Naive thymus-derived CD8-positive, alpha-beta T cell (primary cell): ENCODE measurements at regions not wholly inside any gene's neighbourhood (a gene's known extent, or its start where the extent isn't known, plus 50 kb on each side); places are given as distances from the start of the nearest gene placed in this dataset.

Experiments
- ATAC-seq, 2 donors: fragments of 150-1000 bp; cut with Tn5 transposase in 1 of 2; sonication (Bioruptor Pico), chemical (Tn5 transposase) in 1 of 2; 1 replicate in 1 of 2; 2 replicates in 1 of 2; pipeline ENCODE4 v1.10.0; 2021; ENCODE audit warnings: mild to moderate bottlenecking in 2 of 2, moderate library complexity in 2 of 2
- POLR2A ChIA-PET: fragments of 350-600 bp; sonication (Branson Sonifier 250); formaldehyde crosslinking; loops from one replicate; lab custom pipeline; 2021; ENCODE audit warnings: antibody characterized with exemption; lab: Charles Lee
- DNase-seq, 10 donors: peaks; one replicate each; pipeline versions ENCODE4 v3.0.0 to v3.0.0-alpha.2; 2020 to 2022
- H3K27ac Mint-ChIP-seq, 10 donors: one replicate each; pipeline ENCODE4 v1.8.0; 2020 to 2022; ENCODE audit warnings: mild to moderate bottlenecking in 10 of 10, mixed read lengths in 10 of 10, moderate library complexity in 4 of 10, inconsistent platforms in 1 of 10
- H3K27me3 Mint-ChIP-seq, 5 donors: one replicate each; pipeline ENCODE4 v1.8.0; 2021 to 2022; ENCODE audit warnings: mixed read lengths in 5 of 5
- H3K36me3 Mint-ChIP-seq, 3 donors: one replicate each; pipeline ENCODE4 v1.8.0; 2020 to 2022; ENCODE audit warnings: mixed read lengths in 3 of 3, mild to moderate bottlenecking in 2 of 3, inconsistent platforms in 1 of 3
- H3K4me1 Mint-ChIP-seq, 4 donors: one replicate each; pipeline ENCODE4 v1.8.0; 2021 to 2022; ENCODE audit warnings: mixed read lengths in 4 of 4
- H3K4me3 Mint-ChIP-seq, 10 donors: one replicate each; pipeline ENCODE4 v1.8.0; 2020 to 2022; ENCODE audit warnings: mild to moderate bottlenecking in 10 of 10, mixed read lengths in 10 of 10, moderate library complexity in 6 of 10, inconsistent platforms in 1 of 10
- H3K9me3 Mint-ChIP-seq, 9 donors: one replicate each; pipeline ENCODE4 v1.8.0; 2020 to 2022; ENCODE audit warnings: mixed read lengths in 9 of 9, mild to moderate bottlenecking in 3 of 9, inconsistent platforms in 1 of 9, moderate library complexity in 1 of 9

DNA sequence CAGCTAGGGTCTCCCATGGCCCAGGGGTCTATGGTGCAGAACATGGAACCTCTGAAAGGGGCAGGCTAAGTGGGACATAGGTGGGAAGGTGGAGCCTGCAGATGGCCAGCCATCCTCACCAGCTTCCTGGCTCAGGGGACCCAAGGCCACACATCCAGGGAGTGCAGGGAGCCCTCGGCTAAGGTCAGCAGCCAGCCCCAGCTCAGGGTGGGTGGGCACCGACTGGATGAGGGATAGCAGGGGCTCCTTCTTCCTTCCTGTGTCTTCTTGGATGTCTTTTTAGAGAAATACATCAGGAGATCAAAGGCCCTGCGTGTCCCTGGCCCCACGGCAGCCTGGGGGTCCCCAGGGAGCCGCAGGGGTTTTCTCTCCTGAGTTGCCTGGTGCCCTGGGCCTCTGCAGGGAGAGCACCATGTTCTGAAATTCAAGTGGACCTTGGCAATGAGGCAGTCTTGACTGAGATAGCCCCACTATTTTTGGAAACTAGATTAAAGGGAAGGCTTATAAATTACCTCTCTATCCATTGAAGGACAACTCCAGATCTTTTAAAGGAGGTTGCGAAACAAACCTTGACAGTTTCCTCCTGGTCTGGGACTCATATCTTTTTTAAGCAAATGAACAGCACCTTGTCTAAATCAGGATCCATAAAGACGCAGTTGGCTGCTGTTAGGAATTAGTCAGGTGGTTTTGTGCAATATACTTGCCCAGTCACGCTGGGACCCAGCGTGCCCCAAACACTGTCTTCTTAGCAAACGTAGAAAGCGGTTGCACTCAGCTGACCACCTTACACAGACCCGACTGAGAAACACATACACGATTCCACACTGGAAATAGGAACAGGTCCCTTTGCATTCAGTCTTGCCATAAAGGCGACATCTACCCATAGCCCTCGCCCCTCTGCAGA lies 242.3 kb downstream of the TOMM20 start:
- H3K27ac Mint-ChIP-seq = peak overlapping the region in 1 of 10 donors; percentile 59
- H3K36me3 Mint-ChIP-seq = peaks cover 0 to 8% (median 0%) of the 10 kb centered on the region in 3 donors
- no peak for ATAC-seq
- no peak overlapping the region for H3K4me3 Mint-ChIP-seq
- POLR2A ChIA-PET = interaction anchor here (0.5 to 0.8 kb wide), 2 partner anchors 360 to 508 kb away, joined by 3 read pairs; no protein-coding TSS in a partner anchor
- no peaks in the 10 kb centered on the region for H3K27me3 Mint-ChIP-seq
- no peak for DNase-seq
- peaks cover 8 to 37% (median 23%) of the 10 kb centered on the region in 4 donors for H3K4me1 Mint-ChIP-seq
- H3K9me3 Mint-ChIP-seq = peaks cover 0 to 7% (median 0%) of the 10 kb centered on the region in 9 donors

DNA sequence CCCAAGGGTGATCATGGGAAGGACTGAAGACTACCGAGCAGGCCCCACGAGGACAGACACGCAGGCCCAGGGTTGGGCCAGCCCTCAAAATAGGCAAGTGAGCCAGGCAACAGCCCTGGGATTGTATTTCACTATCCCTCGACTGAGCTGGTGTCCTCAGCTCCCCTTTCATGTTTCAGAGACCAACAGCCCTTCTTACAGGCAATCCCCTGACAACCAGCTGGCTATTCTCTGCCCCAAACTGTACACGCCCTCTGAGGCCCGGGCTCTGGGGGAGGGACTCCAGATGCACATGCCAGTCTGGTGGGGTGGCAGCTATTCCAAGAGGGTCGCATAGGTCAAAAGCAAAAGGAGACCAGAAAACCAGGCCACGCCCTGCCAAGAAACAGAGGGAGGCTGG lies 243.0 kb downstream of the TOMM20 start:
- no peak for ATAC-seq
- POLR2A ChIA-PET = interaction anchor here (0.5 kb wide), 1 partner anchor 507 kb away, joined by 3 read pairs; no protein-coding TSS in a partner anchor
- Mint-ChIP-seq H3K27ac (peak overlapping the region in 1 of 10 donors; percentile 59), H3K9me3 (peaks cover 0 to 7% (median 0%) of the 10 kb centered on the region in 9 donors), H3K4me3 (no peak overlapping the region), H3K36me3 (peaks cover 0 to 8% (median 0%) of the 10 kb centered on the region in 3 donors), H3K27me3 (no peaks in the 10 kb centered on the region), H3K4me1 (peaks cover 8 to 37% (median 22%) of the 10 kb centered on the region in 4 donors)
- no peak for DNase-seq

DNA sequence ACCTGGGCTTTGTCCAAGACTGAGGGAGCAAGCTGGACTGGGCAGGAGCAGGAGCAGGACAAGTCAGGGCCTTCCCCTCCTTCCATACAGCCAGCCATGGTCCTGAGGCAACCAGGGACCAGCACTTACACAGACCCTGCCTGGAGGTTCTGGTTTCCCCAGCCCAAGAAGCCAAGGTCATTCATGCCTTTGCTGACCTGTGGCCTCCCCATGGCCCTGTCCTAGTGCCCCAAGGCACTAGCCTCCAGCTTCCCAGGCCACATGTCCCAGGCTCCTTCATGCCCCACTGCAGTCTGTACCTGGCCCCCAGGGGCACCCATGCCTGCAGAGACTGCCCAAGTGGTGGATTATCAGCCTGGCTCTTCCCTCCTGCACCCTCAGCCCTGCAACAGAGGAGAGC lies 243.9 kb downstream of the TOMM20 start:
- ATAC-seq (no peak), DNase-seq (no peak)
- H3K9me3 Mint-ChIP-seq = peaks cover 0 to 7% (median 0%) of the 10 kb centered on the region in 9 donors
- H3K27ac Mint-ChIP-seq = no peak overlapping the region
- no peaks in the 10 kb centered on the region for H3K27me3 Mint-ChIP-seq
- H3K36me3 Mint-ChIP-seq = peaks cover 0 to 8% (median 0%) of the 10 kb centered on the region in 3 donors
- H3K4me3 Mint-ChIP-seq = no peak overlapping the region
- POLR2A ChIA-PET = no interaction called here
- peaks cover 8 to 37% (median 22%) of the 10 kb centered on the region in 4 donors for H3K4me1 Mint-ChIP-seq

DNA sequence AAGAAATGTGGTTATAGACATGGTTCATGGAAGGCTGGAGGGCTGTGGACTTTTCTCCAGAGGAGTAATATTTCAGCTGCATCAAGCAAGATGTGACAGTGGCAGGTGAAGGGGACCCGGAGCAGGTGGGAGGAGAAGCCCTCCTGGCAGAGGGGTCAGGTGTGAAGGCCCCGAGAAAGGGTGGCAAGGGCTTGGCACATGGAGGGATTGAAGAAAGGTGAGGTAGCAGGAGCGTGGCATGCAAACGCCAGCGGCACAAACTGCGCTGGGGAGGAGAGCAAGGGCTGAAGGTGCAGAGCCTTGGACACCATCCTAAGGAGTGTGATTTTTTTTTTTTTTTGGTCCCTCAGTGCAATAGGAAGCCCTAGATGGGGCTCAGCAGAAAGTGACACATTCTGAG lies 244.6 kb downstream of the TOMM20 start:
- H3K36me3 Mint-ChIP-seq = peaks cover 0 to 8% (median 0%) of the 10 kb centered on the region in 3 donors
- no peak overlapping the region for H3K4me3 Mint-ChIP-seq
- peak overlapping the region in 3 of 10 donors; percentile 6 to 84 (median 79) for H3K27ac Mint-ChIP-seq
- ATAC-seq (no peak), DNase-seq (no peak)
- peaks cover 10 to 40% (median 24%) of the 10 kb centered on the region in 4 donors for H3K4me1 Mint-ChIP-seq
- H3K27me3 Mint-ChIP-seq = no peaks in the 10 kb centered on the region
- H3K9me3 Mint-ChIP-seq = peaks cover 0 to 7% (median 0%) of the 10 kb centered on the region in 9 donors
- POLR2A ChIA-PET = no interaction called here

DNA sequence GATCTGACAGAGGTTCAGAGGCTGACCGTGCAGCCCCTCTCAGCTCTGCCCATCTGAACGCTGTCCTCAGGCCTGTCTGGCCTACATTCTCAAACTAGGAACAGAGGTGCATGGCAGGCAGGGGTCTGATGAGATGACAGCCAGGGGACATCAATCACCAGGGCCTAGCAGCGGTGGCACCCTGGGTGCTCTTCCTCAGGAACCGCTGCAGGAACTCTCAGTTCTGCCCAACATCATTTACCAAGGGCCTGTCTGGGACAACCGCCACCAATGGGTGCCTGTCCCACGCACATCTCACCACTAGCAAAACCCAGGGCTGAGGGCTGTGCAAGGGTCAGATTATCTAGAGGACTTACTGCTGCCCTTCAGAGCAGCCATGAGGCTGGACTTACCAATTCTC lies 245.7 kb downstream of the TOMM20 start:
- Mint-ChIP-seq H3K27ac (peak overlapping the region in 2 of 10 donors; percentile 4 to 82), H3K9me3 (peaks cover 0 to 3% (median 0%) of the 10 kb centered on the region in 9 donors), H3K4me3 (no peak overlapping the region), H3K27me3 (no peaks in the 10 kb centered on the region), H3K36me3 (peaks cover 0 to 4% (median 0%) of the 10 kb centered on the region in 3 donors), H3K4me1 (peaks cover 10 to 40% (median 24%) of the 10 kb centered on the region in 4 donors)
- DNase-seq (no peak), ATAC-seq (no peak)
- POLR2A ChIA-PET = interaction anchor here (0.6 kb wide), 1 partner anchor 268 kb away, joined by 3 read pairs; no protein-coding TSS in a partner anchor

DNA sequence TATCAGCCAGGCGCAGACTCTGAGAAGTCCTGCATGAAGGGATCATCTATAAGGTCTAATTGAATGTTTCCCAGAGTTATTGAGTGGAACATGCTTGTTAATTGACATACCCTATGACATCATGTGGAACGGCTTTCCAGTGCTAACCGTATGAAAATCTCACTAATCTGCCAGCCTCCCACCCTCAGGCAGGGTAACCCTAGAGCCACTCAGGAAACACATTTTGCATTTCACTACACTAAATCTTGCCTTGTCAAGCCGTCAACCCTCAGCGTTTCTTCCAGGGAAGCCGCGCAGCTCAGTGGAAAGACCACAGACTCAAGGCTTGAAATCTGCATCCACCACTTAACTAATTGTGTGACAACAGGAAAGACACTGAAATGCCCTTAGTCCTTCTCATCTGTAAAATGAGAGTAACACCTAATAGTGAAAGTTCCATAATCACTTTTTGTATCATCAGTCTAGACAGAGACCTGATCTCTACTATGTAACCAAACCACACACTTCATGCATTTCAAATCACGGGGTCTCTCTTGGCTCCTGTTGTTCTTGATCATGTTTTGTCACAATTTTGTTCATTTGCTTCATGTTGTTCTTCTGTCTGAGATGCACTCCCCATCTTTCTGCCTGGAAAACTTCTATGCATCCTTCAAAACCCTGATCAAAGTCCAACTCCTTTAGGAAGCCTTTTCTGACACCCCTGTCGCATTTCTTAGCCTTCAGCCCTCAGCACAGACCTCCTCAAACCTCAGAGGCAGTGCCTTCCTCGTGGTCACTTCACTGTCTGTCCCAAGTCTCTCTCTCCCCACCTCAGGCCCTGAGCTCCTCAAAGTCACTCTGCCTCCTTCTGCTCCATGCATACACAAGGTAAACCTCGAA lies 246.5 kb downstream of the TOMM20 start:
- Mint-ChIP-seq H3K4me3 (no peak overlapping the region), H3K27ac (peak overlapping the region in 6 of 10 donors; percentile 4 to 82 (median 31))

DNA sequence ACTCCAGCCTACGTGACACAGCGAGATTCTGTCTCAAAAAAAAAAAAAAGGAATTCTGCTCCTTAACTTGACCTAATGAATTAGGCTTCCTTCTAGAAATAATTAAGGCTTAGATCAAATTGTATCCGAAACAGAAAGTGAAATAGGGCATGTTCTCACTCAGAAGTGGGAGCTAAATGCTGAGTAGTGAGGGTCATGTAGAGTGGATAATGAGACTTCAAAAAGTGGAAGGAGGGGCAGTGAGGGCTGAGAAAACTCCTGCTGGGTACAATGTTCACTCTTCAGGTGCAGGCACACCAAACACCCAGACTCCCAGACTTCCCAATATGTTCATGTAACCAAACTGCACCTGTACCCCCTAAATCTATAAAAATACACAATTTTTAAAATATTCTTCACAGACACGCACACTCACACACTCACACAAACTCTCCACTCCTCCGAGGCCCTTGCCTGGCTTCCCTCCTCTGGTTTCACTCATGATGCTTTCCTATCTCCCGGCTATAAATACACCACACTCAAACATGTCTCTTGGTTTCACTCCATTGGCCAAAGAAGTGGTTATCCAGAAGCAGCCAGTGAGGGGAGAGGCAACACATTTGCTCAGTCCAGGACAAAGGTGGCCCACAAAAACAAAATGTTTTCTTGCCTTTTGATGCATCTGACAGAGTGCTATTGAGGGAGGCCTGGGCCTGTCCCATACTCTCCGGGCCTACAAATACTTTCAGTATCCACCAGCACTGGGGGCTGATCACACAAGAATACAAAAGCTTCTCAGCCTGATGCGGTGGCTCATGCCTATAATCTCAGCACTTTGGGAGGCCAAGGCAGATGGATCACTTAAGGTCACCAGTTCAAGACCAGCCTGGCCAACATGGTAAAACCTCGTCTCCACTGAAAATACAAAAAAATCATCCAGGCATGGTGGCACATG lies 249.2 kb downstream of the TOMM20 start:
- H3K4me3 Mint-ChIP-seq = no peak overlapping the region
- DNase-seq (no peak), ATAC-seq (no peak)
- peak overlapping the region in 3 of 10 donors; percentile 1 to 39 (median 33) for H3K27ac Mint-ChIP-seq
- no peaks in the 10 kb centered on the region for H3K9me3 Mint-ChIP-seq
- peaks cover 12 to 37% (median 18%) of the 10 kb centered on the region in 4 donors for H3K4me1 Mint-ChIP-seq
- POLR2A ChIA-PET = no interaction called here
- no peaks in the 10 kb centered on the region for H3K27me3 Mint-ChIP-seq
- peaks cover 0 to 4% (median 0%) of the 10 kb centered on the region in 3 donors for H3K36me3 Mint-ChIP-seq

More for the DNA sequence above, 246.5 kb downstream of the TOMM20 start:
- H3K9me3 Mint-ChIP-seq = no peaks in the 10 kb centered on the region
- DNase-seq = no peak
- H3K4me1 Mint-ChIP-seq = peaks cover 8 to 35% (median 20%) of the 10 kb centered on the region in 4 donors
- POLR2A ChIA-PET = interaction anchor here (0.6 kb wide), 1 partner anchor 223 kb away, joined by 6 read pairs; no protein-coding TSS in a partner anchor
- H3K36me3 Mint-ChIP-seq = peaks cover 0 to 4% (median 0%) of the 10 kb centered on the region in 3 donors
- no peak for ATAC-seq
- no peaks in the 10 kb centered on the region for H3K27me3 Mint-ChIP-seq

DNA sequence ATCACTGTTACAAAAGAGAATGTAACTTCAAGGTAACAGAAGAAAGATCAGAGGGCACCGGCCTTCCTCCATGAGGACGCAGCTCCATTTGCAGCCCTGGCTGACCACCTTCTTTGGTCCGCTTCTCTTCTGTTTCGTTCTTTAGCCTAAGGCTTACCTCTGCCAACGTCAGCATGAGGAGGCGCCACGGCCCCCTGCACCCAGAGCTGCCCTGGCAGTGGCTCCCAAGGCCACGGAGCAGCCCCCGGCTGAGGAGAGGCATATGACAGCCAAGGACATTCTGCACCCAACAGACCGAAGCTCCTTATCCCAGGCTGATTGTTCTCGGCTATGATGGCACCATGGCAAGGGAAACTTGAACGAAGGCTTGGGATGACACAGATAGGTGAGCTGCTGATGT lies 250.3 kb downstream of the TOMM20 start:
- POLR2A ChIA-PET = no interaction called here
- DNase-seq (no peak), ATAC-seq (no peak)
- Mint-ChIP-seq H3K4me1 (peaks cover 10 to 37% (median 15%) of the 10 kb centered on the region in 4 donors), H3K27ac (no peak overlapping the region), H3K4me3 (no peak overlapping the region), H3K36me3 (peaks cover 0 to 2% (median 0%) of the 10 kb centered on the region in 3 donors), H3K9me3 (no peaks in the 10 kb centered on the region), H3K27me3 (no peaks in the 10 kb centered on the region)

DNA sequence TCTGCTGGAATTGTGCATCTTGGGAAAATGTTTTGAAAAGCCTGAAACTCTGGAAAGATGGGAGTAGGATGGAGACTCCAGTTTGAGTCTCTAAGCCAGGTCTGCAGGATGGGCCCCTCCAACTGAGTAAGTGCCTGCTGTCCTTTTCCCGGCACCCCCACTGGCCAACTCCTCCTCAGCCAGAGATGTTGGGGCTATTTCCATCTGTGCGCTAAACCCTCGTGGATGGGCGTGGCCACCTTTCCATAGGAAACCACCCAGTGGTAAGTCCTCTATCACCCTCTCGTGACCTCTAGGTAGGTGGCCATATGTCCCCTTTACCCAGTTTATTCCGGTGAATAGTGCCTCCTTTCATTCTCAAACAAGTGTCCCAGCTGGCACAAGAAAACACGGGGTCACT lies 250.9 kb downstream of the TOMM20 start:
- peak overlapping the region in 1 of 10 donors; percentile 30 for H3K27ac Mint-ChIP-seq
- POLR2A ChIA-PET = no interaction called here

DNA sequence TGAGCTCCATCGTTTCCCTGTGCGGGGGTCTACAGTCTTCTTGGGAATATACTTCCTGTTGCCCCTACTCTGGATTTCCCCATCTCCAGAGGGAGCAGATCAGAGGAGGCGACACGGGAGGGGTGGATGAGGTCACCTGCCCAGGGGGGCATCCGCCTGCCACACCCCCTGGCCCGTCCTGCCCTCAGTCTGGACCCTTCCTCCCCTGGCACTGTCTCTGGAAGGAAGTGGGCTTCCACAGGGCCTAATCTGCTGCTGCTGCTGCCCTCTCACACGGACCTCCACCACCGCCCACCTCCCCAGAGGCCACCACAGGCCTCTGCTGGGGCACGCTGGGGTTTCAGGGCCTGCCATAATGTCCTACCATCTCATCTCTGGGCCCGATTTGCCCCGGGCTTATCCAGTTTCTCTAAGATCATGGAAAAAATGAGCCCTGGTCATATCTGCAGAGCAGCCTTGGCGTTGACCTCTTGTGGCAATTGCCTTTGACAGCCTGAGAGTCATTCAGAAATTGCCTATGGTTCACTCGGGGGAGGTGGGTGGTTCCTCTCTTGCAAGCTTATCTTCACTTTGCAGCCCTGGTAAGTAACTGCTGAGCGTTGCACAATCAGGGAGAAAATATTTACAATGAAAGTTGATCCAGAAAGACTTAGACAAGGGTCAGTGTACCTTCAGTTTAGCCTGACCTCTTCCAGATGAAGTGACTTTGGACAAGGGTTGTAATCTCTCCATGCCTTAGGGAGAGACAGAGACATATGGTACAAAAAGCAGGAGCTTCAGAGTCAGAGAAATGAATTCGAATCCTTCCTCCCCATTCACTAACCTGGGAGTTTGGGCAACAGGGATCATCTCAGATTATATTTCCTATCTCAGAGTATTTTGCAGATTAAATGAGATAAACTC lies 252.4 kb downstream of the TOMM20 start:
- H3K27me3 Mint-ChIP-seq = no peaks in the 10 kb centered on the region
- no peaks in the 10 kb centered on the region for H3K36me3 Mint-ChIP-seq
- DNase-seq (no peak), ATAC-seq (no peak)
- peaks cover 3 to 21% (median 8%) of the 10 kb centered on the region in 4 donors for H3K4me1 Mint-ChIP-seq
- no peak overlapping the region for H3K4me3 Mint-ChIP-seq
- POLR2A ChIA-PET = interaction anchor here (0.7 to 1.0 kb wide), 2 partner anchors 152 to 362 kb away, joined by 3 read pairs; no protein-coding TSS in a partner anchor
- H3K9me3 Mint-ChIP-seq = no peaks in the 10 kb centered on the region
- H3K27ac Mint-ChIP-seq = peak overlapping the region in 2 of 10 donors; percentile 23 to 66

More for the DNA sequence above, 250.9 kb downstream of the TOMM20 start:
- Mint-ChIP-seq H3K27me3 (no peaks in the 10 kb centered on the region), H3K4me1 (peaks cover 8 to 35% (median 15%) of the 10 kb centered on the region in 4 donors), H3K4me3 (no peak overlapping the region), H3K36me3 (no peaks in the 10 kb centered on the region), H3K9me3 (no peaks in the 10 kb centered on the region)
- DNase-seq = no peak
- no peak for ATAC-seq
